ENCODE measurements at regions not wholly inside any gene's neighbourhood (a gene's known extent, or its start where the extent isn't known, plus 50 kb on each side); places are given as distances from the start of the nearest gene placed in this dataset.

- no peak for TF ChIP-seq SIN3A (IDR thresholded peaks at IDR 0.05; ENCODE audit: low read depth)
- Histone ChIP-seq H3K36me3 (ENCODE audit: control insufficient read depth in 1 of 2, insufficient read depth in 2 of 2, low read length in 2 of 2) (no peaks in the 10 kb centered on the region), H3K27me3 (ENCODE audit: insufficient read depth, low read length) (no peaks in the 10 kb centered on the region), H3K9me2 (ENCODE audit: insufficient read depth) (no peaks in the 10 kb centered on the region), H3K9ac (ENCODE audit: low read length) (no peak overlapping the region), H2AFZ (ENCODE audit: low read depth, low read length, poor library complexity, severe bottlenecking) (no peak overlapping the region), H3K4me1 (ENCODE audit: control insufficient read depth in 1 of 2, insufficient read depth in 2 of 2, low read length in 2 of 2) (no peaks in the 10 kb centered on the region), H4K20me1 (ENCODE audit: insufficient read depth) (no peaks in the 10 kb centered on the region), H3K27ac (ENCODE audit: low read depth, low read length) (no peak overlapping the region), H3K4me3 (replicated peaks in 1 of 2; ENCODE audit: low read depth in 1 of 2, low read length in 2 of 2) (no peak overlapping the region), H3K79me2 (ENCODE audit: insufficient read depth, low read length) (no peaks in the 10 kb centered on the region), H3K9me3 (ENCODE audit: control insufficient read depth in 1 of 2, insufficient read depth in 1 of 2, low read depth in 1 of 2, low read length in 2 of 2) (no peaks in the 10 kb centered on the region), H3K4me2 (ENCODE audit: low read length) (no peak overlapping the region)
- CTCF ChIA-PET = no interaction called here
- DNase-seq (ENCODE audit: low read depth, low spot score) = no peak
- no TSS peak for BruUV-seq (replicated peaks)
- intact Hi-C loops (cut with micrococcal nuclease) = no loop called here
- RAD21 ChIA-PET (ENCODE audit: low non-redundant PET in 1 of 2, low total read pairs in 2 of 2, uncharacterized antibody in 2 of 2, unreplicated experiment in 2 of 2) = no interaction called here
- ATAC-seq = no peak
- POLR2A ChIA-PET = no interaction called here
Measured at GRCh38 chr13:62931853-62932252, 1516.2 kb upstream of the PCDH20 start.

- DNase-seq (ENCODE audit: low read depth, low spot score) (no peak), ATAC-seq (no peak)
- no peak overlapping the region for H2AFZ ChIP-seq (ENCODE audit: low read depth, low read length, poor library complexity, severe bottlenecking)
- no peaks in the 10 kb centered on the region for H3K36me3 ChIP-seq (ENCODE audit: control insufficient read depth in 1 of 2, insufficient read depth in 2 of 2, low read length in 2 of 2)
- no peak overlapping the region for H3K9ac ChIP-seq (ENCODE audit: low read length)
- H3K79me2 ChIP-seq (ENCODE audit: insufficient read depth, low read length) = no peaks in the 10 kb centered on the region
- H3K4me1 ChIP-seq (ENCODE audit: control insufficient read depth in 1 of 2, insufficient read depth in 2 of 2, low read length in 2 of 2) = no peaks in the 10 kb centered on the region
- H3K27me3 ChIP-seq (ENCODE audit: insufficient read depth, low read length) = no peaks in the 10 kb centered on the region
- H3K4me2 ChIP-seq (ENCODE audit: low read length) = no peak overlapping the region
- ChIA-PET RAD21 (ENCODE audit: low non-redundant PET in 1 of 2, low total read pairs in 2 of 2, uncharacterized antibody in 2 of 2, unreplicated experiment in 2 of 2) (no interaction called here), CTCF (no interaction called here), POLR2A (no interaction called here)
- no peaks in the 10 kb centered on the region; the same call in 1 of the 2 replicates for H4K20me1 ChIP-seq (ENCODE audit: insufficient read depth)
- H3K4me3 ChIP-seq (replicated peaks in 1 of 2; ENCODE audit: low read depth in 1 of 2, low read length in 2 of 2) = no peak overlapping the region
- BruUV-seq (replicated peaks) = no TSS peak
- no peak overlapping the region for H3K27ac ChIP-seq (ENCODE audit: low read depth, low read length)
- no peak for TF ChIP-seq ZFX (IDR thresholded peaks at IDR 0.05)
- TF ChIP-seq SIN3A (IDR thresholded peaks at IDR 0.05; ENCODE audit: low read depth) = no peak
- TF ChIP-seq JUND (IDR thresholded peaks at IDR 0.05) = no peak
- no peak for TF ChIP-seq TCF7L2 (IDR thresholded peaks at IDR 0.05; ENCODE audit: borderline replicate concordance, extremely low read depth, insufficient read depth, insufficient read length)
- TF ChIP-seq SRF (IDR thresholded peaks at IDR 0.05; ENCODE audit: low read depth) = no peak
- TF ChIP-seq YY1 (IDR thresholded peaks at IDR 0.05; ENCODE audit: extremely low read depth, insufficient replicate concordance, low read depth, low read length) = no peak
- no peak for TF ChIP-seq POLR2AphosphoS5 (IDR thresholded peaks at IDR 0.05; ENCODE audit: low read depth, low read length)
- no peak for TF ChIP-seq CEBPB (IDR thresholded peaks at IDR 0.05; ENCODE audit: low read depth)
- TF ChIP-seq EZH2 (IDR thresholded peaks at IDR 0.05) = no peak
- no peak for TF ChIP-seq SP1 (IDR thresholded peaks at IDR 0.05; ENCODE audit: low read depth)
- no peak for TF ChIP-seq RAD21 (IDR thresholded peaks at IDR 0.05; ENCODE audit: low read depth)
- no peak for TF ChIP-seq CBX3 (IDR thresholded peaks at IDR 0.05; ENCODE audit: low read depth)
- no peak for TF ChIP-seq MAX (IDR thresholded peaks at IDR 0.05)
- TF ChIP-seq ATF3 (IDR thresholded peaks at IDR 0.05) = no peak
- no peak for TF ChIP-seq ZNF274 (IDR thresholded peaks at IDR 0.05; ENCODE audit: low read depth, low read length)
- intact Hi-C loops (cut with micrococcal nuclease) = no loop called here
- no peaks in the 10 kb centered on the region for H3K9me3 ChIP-seq (ENCODE audit: control insufficient read depth in 1 of 2, insufficient read depth in 1 of 2, low read depth in 1 of 2, low read length in 2 of 2)
- no peaks in the 10 kb centered on the region for H3K9me2 ChIP-seq (ENCODE audit: insufficient read depth)
Measured at GRCh38 chr13:62924395-62924794, 1508.7 kb upstream of the PCDH20 start.

All from HCT116 (cell line).